ENCODE measurements at regions not wholly inside any gene's neighbourhood (a gene's known extent, or its start where the extent isn't known, plus 50 kb on each side); places are given as distances from the start of the nearest gene placed in this dataset.
A peak's percentile ranks its signal among the peaks of the same experiment; 100 is the strongest.

GRCh38 chr1:43042127-43042526 is 83.5 kb upstream of the SLC2A1 start (continued):
- no peak for TF ChIP-seq TP53 (CRISPR knock-in tag; conservative IDR thresholded peaks at IDR 0.05)
- no peak for TF ChIP-seq PHF8 (CRISPR knock-in tag; IDR thresholded peaks at IDR 0.05)
- TF ChIP-seq, protein P1, sequence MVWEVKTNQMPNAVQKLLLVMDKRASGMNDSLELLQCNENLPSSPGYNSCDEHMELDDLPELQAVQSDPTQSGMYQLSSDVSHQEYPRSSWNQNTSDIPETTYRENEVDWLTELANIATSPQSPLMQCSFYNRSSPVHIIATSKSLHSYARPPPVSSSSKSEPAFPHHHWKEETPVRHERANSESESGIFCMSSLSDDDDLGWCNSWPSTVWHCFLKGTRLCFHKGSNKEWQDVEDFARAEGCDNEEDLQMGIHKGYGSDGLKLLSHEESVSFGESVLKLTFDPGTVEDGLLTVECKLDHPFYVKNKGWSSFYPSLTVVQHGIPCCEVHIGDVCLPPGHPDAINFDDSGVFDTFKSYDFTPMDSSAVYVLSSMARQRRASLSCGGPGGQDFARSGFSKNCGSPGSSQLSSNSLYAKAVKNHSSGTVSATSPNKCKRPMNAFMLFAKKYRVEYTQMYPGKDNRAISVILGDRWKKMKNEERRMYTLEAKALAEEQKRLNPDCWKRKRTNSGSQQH (CRISPR knock-in tag; IDR thresholded peaks at IDR 0.05; ENCODE audit: low read depth): no peak
- TF ChIP-seq CENPBD1 (CRISPR knock-in tag; IDR thresholded peaks at IDR 0.05; ENCODE audit: borderline replicate concordance, low read depth): no peak
- TF ChIP-seq BATF2 (CRISPR knock-in tag; IDR thresholded peaks at IDR 0.05): no peak

DNA sequence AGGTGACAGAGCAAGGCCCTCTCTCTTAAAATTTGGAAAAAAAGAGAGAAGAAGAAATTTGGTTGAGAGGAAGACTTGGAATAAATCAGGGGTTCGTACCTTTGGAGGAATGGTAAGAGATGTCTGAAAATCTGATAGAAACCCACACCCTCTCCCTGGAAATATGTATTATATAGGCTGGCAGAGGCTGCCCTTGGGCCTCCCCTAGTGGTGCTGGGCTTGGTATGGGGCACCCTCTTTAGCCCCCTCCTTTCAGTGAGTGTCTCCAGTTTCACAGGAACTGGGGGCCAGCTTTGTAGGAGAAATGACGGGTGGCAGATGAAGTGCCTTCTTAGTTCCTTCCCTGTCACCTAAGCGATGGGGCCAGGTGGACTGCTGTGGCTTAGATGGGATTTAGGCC is 82.9 kb upstream of the SLC2A1 start:
- H3K4me1 ChIP-seq (ENCODE audit: insufficient read depth, low read length): peaks cover 100% of the 10 kb centered on the region
- no peak overlapping the region for H3K27ac ChIP-seq (ENCODE audit: extremely low read length, insufficient read depth, low read length)
- H3K4me3 ChIP-seq (replicated peaks in 1 of 3; ENCODE audit: insufficient read depth in 1 of 3, low read depth in 2 of 3, low read length in 3 of 3): no peak overlapping the region
- H3K27me3 ChIP-seq (ENCODE audit: control insufficient read depth in 1 of 2, insufficient read depth in 2 of 2, low read length in 2 of 2): no peaks in the 10 kb centered on the region
- ChIA-PET POLR2A (no interaction called here), CTCF (ENCODE audit: low intra/inter-chr PET ratio, low total read pairs) (no interaction called here)
- no peak overlapping the region for H2AFZ ChIP-seq (ENCODE audit: low read length)
- 97% methylated on average over 3 of the region's 3 CpGs for WGBS (ENCODE audit: low lambda C conversion rate)
- H4K20me1 ChIP-seq (ENCODE audit: insufficient read depth, low read length): no peaks in the 10 kb centered on the region
- no peaks in the 10 kb centered on the region for H3K9me3 ChIP-seq (ENCODE audit: low read length)
- peaks cover 7% of the 10 kb centered on the region for H3K79me2 ChIP-seq (ENCODE audit: insufficient read depth, low read length)
- intact Hi-C loops (cut with micrococcal nuclease; ENCODE audit: unreplicated experiment): loop anchor here (5.0 kb wide), 1 partner anchor 34 kb away; no protein-coding TSS in a partner anchor
- H3K4me2 ChIP-seq (ENCODE audit: low read depth, low read length): no peak overlapping the region
- H3K9ac ChIP-seq (ENCODE audit: insufficient read depth, low read depth, low read length): no peak overlapping the region
- no TSS peak for BruUV-seq (replicated peaks)
- no peak for ATAC-seq
- no peak for DNase-seq (ENCODE audit: low spot score)
- in situ Hi-C loops (cut with HindIII; ENCODE audit: extremely low pct_ligation_motif_present, low pct_unique_long_range_greater_than_20kb): no loop called here
- no peaks in the 10 kb centered on the region for H3K36me3 ChIP-seq (replicated peaks in 1 of 2; ENCODE audit: control insufficient read depth in 1 of 2, insufficient read depth in 2 of 2, low read length in 2 of 2)
- FAIRE-seq: no peak
- TF ChIP-seq ZNF431 (CRISPR knock-in tag; IDR thresholded peaks at IDR 0.05; ENCODE audit: borderline replicate concordance, low read depth) (no peak), CTCF (CRISPR knock-in tag; IDR thresholded peaks at IDR 0.05) (0 out of 2 replicates have a peak, but pooled peaks have one; percentile 5)

All from HepG2 (cell line).